Fibroblast of lung (primary cell): ENCODE measurements at regions not wholly inside any gene's neighbourhood (a gene's known extent, or its start where the extent isn't known, plus 50 kb on each side); places are given as distances from the start of the nearest gene placed in this dataset.

ENCODE experiments used
- EZH2 ChIP-seq: IDR thresholded peaks from 2 replicates; pipeline ENCODE4 v1.5.1; 2012; ENCODE audit warnings: low read length, control low read depth, mild to moderate bottlenecking; ENCODE audit errors: missing control alignments
- TF ChIP-seq, protein P1 (sequence below), 2 donors: IDR thresholded peaks in 1 of 2; conservative IDR thresholded peaks in 1 of 2; 1 replicate in 1 of 2; 2 replicates in 1 of 2; pipeline ENCODE4 v1.5.1; 2011 to 2012; ENCODE audit warnings: low read length in 2 of 2, control low read depth in 1 of 2, inconsistent platforms in 1 of 2, low read depth in 1 of 2, mild to moderate bottlenecking in 1 of 2

DNA sequence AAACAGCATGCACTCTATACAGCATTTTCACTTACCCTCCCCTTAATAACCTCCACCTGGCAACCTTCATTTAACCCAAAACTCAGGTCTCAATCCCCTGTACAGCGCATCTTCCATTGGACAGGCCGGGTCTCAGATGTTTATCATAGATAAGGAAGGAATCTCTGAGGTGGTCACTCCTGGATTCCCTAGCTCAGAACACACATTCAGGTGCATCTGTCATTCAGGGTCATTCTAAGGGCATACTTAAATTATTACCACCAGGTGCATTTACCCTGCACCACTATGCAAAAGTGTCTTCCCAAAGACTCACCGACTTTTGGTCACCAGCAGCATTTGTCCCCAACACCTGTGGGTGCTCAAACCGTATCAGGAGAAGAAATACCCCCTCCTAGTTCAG, 144.2 kb downstream of the RELL1 start:
- TF ChIP-seq, protein P1, sequence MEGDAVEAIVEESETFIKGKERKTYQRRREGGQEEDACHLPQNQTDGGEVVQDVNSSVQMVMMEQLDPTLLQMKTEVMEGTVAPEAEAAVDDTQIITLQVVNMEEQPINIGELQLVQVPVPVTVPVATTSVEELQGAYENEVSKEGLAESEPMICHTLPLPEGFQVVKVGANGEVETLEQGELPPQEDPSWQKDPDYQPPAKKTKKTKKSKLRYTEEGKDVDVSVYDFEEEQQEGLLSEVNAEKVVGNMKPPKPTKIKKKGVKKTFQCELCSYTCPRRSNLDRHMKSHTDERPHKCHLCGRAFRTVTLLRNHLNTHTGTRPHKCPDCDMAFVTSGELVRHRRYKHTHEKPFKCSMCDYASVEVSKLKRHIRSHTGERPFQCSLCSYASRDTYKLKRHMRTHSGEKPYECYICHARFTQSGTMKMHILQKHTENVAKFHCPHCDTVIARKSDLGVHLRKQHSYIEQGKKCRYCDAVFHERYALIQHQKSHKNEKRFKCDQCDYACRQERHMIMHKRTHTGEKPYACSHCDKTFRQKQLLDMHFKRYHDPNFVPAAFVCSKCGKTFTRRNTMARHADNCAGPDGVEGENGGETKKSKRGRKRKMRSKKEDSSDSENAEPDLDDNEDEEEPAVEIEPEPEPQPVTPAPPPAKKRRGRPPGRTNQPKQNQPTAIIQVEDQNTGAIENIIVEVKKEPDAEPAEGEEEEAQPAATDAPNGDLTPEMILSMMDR (conservative IDR thresholded peaks at IDR 0.05 in 1 of 2, IDR thresholded peaks at IDR 0.05 in 1 of 2; ENCODE audit: low read depth in 1 of 2, low read length in 2 of 2), result no peak
- no peak for TF ChIP-seq EZH2
